SK-MEL-5 (cell line): ENCODE measurements at regions not wholly inside any gene's neighbourhood (a gene's known extent, or its start where the extent isn't known, plus 50 kb on each side); places are given as distances from the start of the nearest gene placed in this dataset.
"Not testable (repeated sequence)": the region's sequence is repeated elsewhere in the genome, so short reads cannot be mapped to it uniquely, and the experiment has no call there.

Experiments
- DNase-seq: peaks from one replicate; pipeline ENCODE4 v3.0.0-alpha.2; 2016; ENCODE audit warnings: low read depth, low spot score
- in situ Hi-C: cut with HindIII; loops from 2 replicates; pipeline ENCODE4 v1.10.0; 2016; ENCODE audit warnings: low sequenced_read_pairs, high pct_unique_total_duplicates, low pct_unique_long_range_greater_than_20kb

DNA sequence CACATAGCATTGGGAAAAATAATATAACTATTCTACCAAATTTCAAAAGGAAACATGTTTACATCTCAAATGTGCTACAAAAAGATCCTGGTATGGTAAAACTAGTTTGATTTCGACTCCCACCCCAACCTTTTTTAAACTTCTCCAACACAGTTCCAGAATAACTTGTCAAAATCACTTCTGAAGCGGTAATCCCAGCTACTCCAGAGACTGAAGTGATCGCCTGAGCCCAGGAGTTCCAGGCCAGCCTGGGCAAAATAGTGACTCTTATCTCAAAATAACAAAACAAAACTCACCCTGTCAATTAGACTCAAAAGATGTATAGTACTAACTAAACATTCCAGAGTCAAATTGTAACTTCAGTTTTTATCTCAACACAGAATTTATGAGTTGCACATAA, 71.3 kb upstream of the RNF38 start:
- in situ Hi-C loops, result no loop called here

DNA sequence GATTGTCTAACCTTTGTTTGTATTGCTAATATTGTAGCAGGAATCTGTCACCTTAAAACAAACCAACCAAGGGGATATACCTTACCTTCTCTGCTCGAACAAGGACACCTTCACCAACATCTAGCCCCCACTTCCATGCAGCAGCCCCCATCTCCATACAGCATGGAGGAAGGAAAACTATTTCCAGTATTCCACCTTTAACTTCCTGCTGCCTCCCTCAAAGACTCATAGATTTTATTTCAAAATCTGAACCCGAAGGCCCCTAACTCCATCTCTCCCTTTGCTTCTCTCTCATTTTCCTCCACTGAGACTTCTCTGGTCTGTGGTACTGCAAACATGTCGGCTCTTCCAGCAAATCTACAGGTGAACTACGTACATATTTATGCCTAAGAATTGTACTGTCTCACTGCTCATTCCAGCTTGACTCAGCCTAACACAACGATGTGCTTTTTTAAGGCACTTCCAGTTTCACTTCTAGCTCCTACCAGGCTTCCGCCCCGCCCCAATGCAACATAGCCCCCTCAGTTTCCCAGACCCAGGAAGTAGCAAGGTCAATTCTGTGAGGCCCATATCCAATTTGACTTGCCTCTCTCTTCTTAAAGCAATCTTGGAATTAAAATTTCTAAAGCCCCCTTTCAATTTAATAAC, 70.7 kb upstream of the RNF38 start:
- in situ Hi-C loops, result no loop called here
- DNase-seq, result peak; percentile 49

More for the DNA sequence above, 71.3 kb upstream of the RNF38 start:
- no peak for DNase-seq

DNA sequence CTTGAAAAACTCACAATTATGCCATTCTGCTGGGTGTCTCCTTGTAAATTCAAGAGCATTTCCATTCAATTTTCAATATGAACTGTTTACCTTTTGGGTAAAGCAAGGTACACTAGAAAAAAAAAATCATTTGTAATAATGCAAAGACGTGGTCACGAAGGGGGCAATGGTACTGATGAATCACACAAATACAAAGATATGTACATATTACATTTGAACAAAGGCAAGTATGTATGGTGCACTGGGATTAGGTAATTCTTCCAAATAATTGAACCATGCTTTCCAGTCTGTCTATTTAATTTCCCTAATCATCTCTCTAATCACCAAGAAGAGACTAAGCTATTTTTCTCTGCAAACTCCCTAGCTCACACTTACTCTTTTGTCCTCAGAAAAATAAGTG, 63.4 kb upstream of the RNF38 start:
- no peak for DNase-seq
- in situ Hi-C loops, result no loop called here

DNA sequence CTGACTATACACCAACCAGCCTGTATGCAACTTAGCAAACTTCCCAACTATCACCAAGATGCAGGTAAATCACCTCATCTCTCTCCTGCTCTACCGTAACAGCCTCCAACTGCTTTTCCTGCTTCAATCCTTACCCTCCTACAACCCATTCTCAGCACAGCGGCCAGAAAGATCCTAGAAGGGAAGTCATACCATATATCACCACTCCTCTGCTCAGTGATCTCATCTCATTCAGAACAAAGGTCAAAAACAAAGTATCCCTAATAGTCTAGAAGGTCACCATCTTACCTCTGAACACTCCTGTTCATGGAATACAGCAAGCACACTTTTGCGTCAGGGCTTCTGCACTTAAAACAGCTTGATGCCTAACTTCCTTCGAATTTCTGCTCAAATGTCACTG, 62.2 kb upstream of the RNF38 start:
- no peak for DNase-seq
- in situ Hi-C loops, result no loop called here

DNA sequence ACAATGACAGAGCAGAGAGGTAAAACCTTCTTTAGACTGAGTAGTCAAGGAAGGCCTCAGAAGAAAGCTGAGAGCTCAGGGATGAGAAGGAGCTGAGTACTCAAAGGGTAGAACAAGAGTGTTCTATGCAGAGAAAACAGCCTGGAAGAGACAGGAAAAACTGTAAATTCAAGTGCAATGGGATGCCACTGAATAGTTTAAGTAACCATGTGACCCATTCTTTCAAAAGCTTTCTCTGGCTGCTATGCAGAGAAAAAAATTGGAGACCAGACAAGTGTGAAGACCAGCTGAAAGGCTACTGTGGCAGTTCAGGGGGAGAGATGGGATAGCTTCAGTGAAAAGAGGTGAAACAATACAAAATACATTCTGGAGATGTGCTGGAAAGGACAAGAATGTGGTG, 61.3 kb upstream of the RNF38 start:
- in situ Hi-C loops, result no loop called here
- DNase-seq, result no peak

DNA sequence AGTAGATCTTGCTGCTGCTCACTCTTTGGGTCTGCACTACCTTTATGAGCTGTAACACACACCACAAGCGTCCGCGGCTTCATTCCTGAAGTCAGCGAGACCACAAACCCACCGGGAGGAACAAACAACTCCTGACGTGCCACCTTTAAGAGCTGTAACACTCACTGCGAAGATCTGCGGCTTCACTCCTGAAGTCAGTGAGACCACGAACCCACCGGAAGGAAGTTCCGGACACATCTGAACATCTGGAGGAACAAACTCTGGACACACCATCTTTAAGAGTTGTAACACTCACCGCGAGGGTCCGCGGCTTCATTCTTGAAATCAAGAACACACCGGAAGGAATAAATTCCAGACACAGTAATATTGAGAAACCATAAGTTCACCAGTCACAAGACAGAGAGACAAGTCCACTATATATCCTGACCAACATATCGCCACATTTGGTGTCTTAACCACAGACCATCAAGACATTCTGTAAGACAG, 58.4 kb upstream of the RNF38 start:
- DNase-seq, in situ Hi-C loops: not testable (repeated sequence)

DNA sequence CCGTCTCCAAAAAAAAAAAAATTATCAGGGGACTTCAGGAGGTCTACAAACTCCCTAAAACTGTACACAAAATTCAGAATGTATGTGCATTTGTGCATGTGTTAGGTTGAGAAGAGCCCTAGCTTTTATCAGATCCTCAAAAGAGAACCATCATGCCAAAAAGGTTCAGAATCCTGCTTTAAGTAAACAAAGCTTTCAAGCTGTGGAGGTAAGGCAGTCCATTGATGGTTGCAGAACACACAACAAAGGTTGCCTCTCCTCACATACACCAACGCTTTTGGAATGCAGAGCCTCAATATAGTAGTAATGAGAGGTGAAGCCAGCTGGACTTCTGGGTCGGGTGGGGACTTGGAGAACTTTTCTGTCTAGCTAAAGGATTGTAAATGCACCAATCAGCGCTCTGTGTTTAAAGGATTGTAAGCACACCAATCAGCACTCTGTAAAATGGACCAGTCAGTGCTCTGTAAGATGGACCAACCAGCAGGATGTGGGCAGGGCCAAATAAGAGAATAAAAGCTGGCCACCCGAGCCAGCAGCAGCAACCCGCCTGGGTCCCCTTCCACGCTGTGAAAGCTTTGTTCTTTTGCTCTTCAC, 57.9 kb upstream of the RNF38 start:
- in situ Hi-C loops, result no loop called here
- no peak for DNase-seq

DNA sequence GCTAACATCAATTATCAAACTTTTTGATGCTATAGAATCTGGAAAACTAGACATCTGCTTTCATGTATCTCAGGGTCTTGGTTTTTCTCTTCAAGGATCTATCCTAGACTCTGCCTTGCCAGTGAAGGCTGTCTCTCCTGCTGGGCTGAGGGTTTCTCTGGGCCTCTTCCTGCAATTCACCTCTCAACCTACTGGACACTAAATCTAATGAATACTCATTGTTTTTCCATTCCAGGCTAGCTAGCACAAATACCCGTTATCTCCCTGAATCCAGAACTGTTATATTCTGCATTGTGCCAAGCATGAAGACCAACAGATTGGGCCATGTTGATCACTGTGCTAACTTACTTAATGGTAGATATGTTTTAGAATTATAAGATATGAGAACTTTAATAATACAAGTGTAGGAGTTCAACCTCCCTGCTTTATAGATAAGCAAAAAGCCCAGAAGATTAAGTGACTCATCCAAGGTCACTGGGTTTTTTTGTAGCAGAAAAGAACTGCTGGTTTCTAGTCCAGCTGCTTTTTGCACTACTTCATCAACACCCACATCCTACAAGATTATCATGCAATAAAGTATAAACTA, 56.5 kb upstream of the RNF38 start:
- DNase-seq, result no peak
- in situ Hi-C loops, result no loop called here

DNA sequence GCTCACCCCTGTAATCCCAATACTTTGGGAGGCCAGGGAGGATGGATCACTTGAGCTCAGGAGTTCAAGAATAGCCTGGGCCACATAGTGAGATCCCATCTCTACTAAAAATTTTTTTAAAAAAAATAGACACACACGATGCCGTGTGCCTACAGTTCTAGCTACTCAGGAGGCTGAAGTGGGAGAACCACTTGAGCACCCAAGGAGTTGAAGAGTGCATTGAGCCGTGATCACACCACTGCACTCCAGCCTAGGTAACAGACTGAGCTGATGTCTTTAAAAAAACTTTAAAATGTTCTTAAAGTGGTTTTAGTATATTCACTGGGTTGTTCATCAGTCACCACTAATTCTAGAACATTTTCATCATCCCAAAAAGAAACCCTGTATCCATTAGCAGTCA, 51.9 kb upstream of the RNF38 start:
- in situ Hi-C loops, result no loop called here
- DNase-seq, result no peak

DNA sequence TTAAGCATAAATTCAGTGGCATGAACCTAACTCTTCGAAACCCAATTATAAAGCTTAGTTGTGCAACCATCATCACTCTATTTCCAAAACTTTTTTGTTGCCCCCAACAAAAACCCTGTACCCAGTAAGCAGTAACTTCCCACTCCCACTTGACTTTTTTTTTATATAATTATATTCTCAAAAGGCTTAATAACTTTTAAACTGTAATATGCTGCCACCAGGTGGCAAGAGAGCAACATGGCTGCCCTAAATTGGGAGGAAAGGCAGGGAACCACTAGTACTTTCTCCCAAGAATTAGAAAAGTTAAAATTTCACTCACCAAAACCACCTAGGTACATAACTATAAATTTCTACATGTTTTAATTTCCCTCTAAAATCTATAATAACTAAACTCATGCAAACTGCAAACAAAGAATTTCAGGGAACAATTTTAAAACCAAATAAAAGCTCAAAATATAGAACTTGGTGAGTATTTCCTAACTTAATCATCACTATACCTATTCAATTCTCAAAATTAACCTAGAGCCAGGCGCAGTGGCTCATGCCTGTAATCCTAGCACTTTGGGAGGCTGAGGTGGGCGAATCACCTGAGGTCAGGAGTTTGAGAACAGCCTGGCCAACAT, 50.2 kb upstream of the RNF38 start:
- in situ Hi-C loops, result no loop called here
- DNase-seq, result peak; percentile 75
